IMR-90 (cell line): ENCODE measurements at regions not wholly inside any gene's neighbourhood (a gene's known extent, or its start where the extent isn't known, plus 50 kb on each side); places are given as distances from the start of the nearest gene placed in this dataset.

Experiments used
- ATAC-seq: fragments of 200-7000 bp; cut with Tn5 transposase; 2 replicates; pipeline ENCODE4 v1.9.1; 2020; ENCODE audit warnings: low read depth, mild to moderate bottlenecking, moderate library complexity
- BruUV-seq: library from RNA; stranded (reverse); fragments of 400-500 nt; replicated peaks from 2 replicates; lab custom pipeline; 2021; lab: Mats Ljungman, UMichigan
- CTCF ChIA-PET: fragments of 300-600 bp; formaldehyde crosslinking; extraction: SDS; loops from one replicate; lab custom pipeline; 2021; ENCODE audit warnings: antibody characterized with exemption; lab: Yijun Ruan, JAX
- POLR2A ChIA-PET: fragments of 300-600 bp; sonication (Branson Sonifier 250); formaldehyde crosslinking; loops from one replicate; lab custom pipeline; 2022; ENCODE audit warnings: antibody characterized with exemption; ENCODE audit not compliant: unreplicated experiment; lab: Charles Lee
- DNase-seq: peaks from one replicate; pipeline ENCODE4 v3.0.0; 2013
- H2AFZ ChIP-seq: replicated peaks from 2 replicates; pipeline ENCODE3; 2013; ENCODE audit warnings: low read length, mild to moderate bottlenecking; ENCODE audit not compliant: poor library complexity
- H2AK5ac ChIP-seq: 2 replicates; pipeline ENCODE4 v1.6.1; 2013; ENCODE audit warnings: low read depth, low read length, inconsistent platforms
- H2AK9ac ChIP-seq: replicated peaks from 2 replicates; pipeline ENCODE3; 2013; ENCODE audit warnings: mild to moderate bottlenecking, low read depth, low read length, moderate library complexity; ENCODE audit not compliant: poor library complexity
- H2BK120ac ChIP-seq: 2 replicates; pipeline ENCODE4 v1.6.1; 2013; ENCODE audit warnings: low read depth, low read length, inconsistent platforms
- H2BK15ac ChIP-seq: 3 replicates; pipeline ENCODE4 v1.6.1; 2013; ENCODE audit warnings: low read depth, low read length, inconsistent platforms
- H2BK20ac ChIP-seq: 2 replicates; pipeline ENCODE4 v1.6.1; 2013; ENCODE audit warnings: low read depth, mild to moderate bottlenecking, inconsistent platforms, low read length, moderate library complexity
- H2BK5ac ChIP-seq: 2 replicates; pipeline ENCODE4 v1.6.1; 2013; ENCODE audit warnings: mild to moderate bottlenecking, low read depth, low read length, inconsistent platforms; ENCODE audit not compliant: poor library complexity, severe bottlenecking
- H3K14ac ChIP-seq: replicated peaks from 2 replicates; pipeline ENCODE4 v1.6.1; 2013; ENCODE audit warnings: low read depth, low read length, inconsistent platforms
- H3K18ac ChIP-seq: 2 replicates; pipeline ENCODE4 v1.6.1; 2013; ENCODE audit warnings: low read depth, low read length, control low read depth
- H3K23ac ChIP-seq: 2 replicates; pipeline ENCODE4 v1.6.1; 2013; ENCODE audit warnings: low read depth, low read length, inconsistent platforms
- H3K27ac ChIP-seq: 2 replicates; pipeline ENCODE4 v1.5.1; 2013; ENCODE audit warnings: mild to moderate bottlenecking, control low read depth, low read length; ENCODE audit not compliant: insufficient read depth
- H3K27me3 ChIP-seq: 2 replicates; pipeline ENCODE4 v1.6.1; 2013; ENCODE audit warnings: low read length; ENCODE audit not compliant: control insufficient read depth, insufficient read depth
- H3K36me3 ChIP-seq: 2 replicates; pipeline ENCODE4 v1.6.1; 2013; ENCODE audit warnings: low read length, mixed read lengths; ENCODE audit not compliant: control insufficient read depth, insufficient read depth
- H3K4ac ChIP-seq: 2 replicates; pipeline ENCODE4 v1.6.1; 2013; ENCODE audit warnings: low read depth, low read length, inconsistent platforms
- H3K4me1 ChIP-seq: 2 replicates; pipeline ENCODE4 v1.6.1; 2013; ENCODE audit warnings: low read length, mixed read lengths; ENCODE audit not compliant: control insufficient read depth, insufficient read depth
- H3K4me2 ChIP-seq: 2 replicates; pipeline ENCODE4 v1.6.1; 2013; ENCODE audit warnings: low read depth, mild to moderate bottlenecking, control low read depth, low read length, moderate library complexity
- H3K4me3 ChIP-seq: 2 replicates; pipeline ENCODE4 v1.5.1; 2013; ENCODE audit warnings: low read depth, mild to moderate bottlenecking, control low read depth, low read length, moderate library complexity; ENCODE audit not compliant: insufficient read depth
- H3K56ac ChIP-seq: 2 replicates; pipeline ENCODE4 v1.6.1; 2013; ENCODE audit warnings: low read length, inconsistent platforms; ENCODE audit not compliant: insufficient read depth; ENCODE audit errors: extremely low read depth
- H3K79me1 ChIP-seq, 2 experiments: 2 replicates each; pipeline ENCODE4 v1.6.1; 2013; ENCODE audit warnings: low read length in 2 of 2, inconsistent platforms in 1 of 2, low read depth in 1 of 2
- H3K9ac ChIP-seq: 2 replicates; pipeline ENCODE4 v1.6.1; 2013; ENCODE audit warnings: low read depth, low read length, control low read depth
- H3K9me1 ChIP-seq: 2 replicates; pipeline ENCODE4 v1.6.1; 2013; ENCODE audit warnings: low read length, inconsistent platforms; ENCODE audit not compliant: insufficient read depth
- H3K9me3 ChIP-seq: 2 replicates; pipeline ENCODE4 v1.6.1; 2013; ENCODE audit warnings: low read length; ENCODE audit not compliant: control insufficient read depth, insufficient read depth
- H4K20me1 ChIP-seq: 2 replicates; pipeline ENCODE4 v1.6.1; 2013; ENCODE audit warnings: low read length, inconsistent platforms; ENCODE audit not compliant: insufficient read depth
- H4K5ac ChIP-seq: 2 replicates; pipeline ENCODE4 v1.6.1; 2013; ENCODE audit warnings: mild to moderate bottlenecking, low read depth, low read length, control low read depth
- H4K8ac ChIP-seq, 2 experiments: 2 replicates each; pipeline ENCODE4 v1.6.1; 2013; ENCODE audit warnings: low read depth in 2 of 2, low read length in 2 of 2, control low read depth in 1 of 2, inconsistent platforms in 1 of 2
- H4K91ac ChIP-seq: 2 replicates; pipeline ENCODE4 v1.6.1; 2013; ENCODE audit warnings: low read depth, low read length, inconsistent platforms; ENCODE audit not compliant: insufficient read depth
- CEBPB ChIP-seq: IDR thresholded peaks from 2 replicates; pipeline ENCODE4 v1.6.1; 2012; ENCODE audit warnings: low read depth, low read length, improper control_type of control experiment
- CHD1 ChIP-seq: IDR thresholded peaks from 2 replicates; pipeline ENCODE4 v1.6.1; 2012; ENCODE audit warnings: low read depth, low read length, improper control_type of control experiment
- ELK1 ChIP-seq: fragments of 150-350 bp; IDR thresholded peaks from 2 replicates; pipeline ENCODE4 v1.6.1; 2016; ENCODE audit warnings: low read depth, mild to moderate bottlenecking, low read length, moderate library complexity, borderline replicate concordance
- NFE2L2 ChIP-seq: fragments of 150-350 bp; IDR thresholded peaks from 2 replicates; pipeline ENCODE4 v1.6.1; 2016; ENCODE audit warnings: low read depth, mild to moderate bottlenecking, low read length
- RCOR1 ChIP-seq: IDR thresholded peaks from 2 replicates; pipeline ENCODE4 v1.6.1; 2012; ENCODE audit warnings: mild to moderate bottlenecking, low read length, improper control_type of control experiment; ENCODE audit not compliant: insufficient replicate concordance
- WGBS, 2 experiments: methylation state at CpG; one replicate each; pipeline versions ENCODE4 v1.1.5 to v1.1.7; 2013; ENCODE audit warnings: missing lambda C conversion rate in 2 of 2; ENCODE audit not compliant: insufficient read length in 1 of 2; ENCODE audit errors: extremely low coverage in 2 of 2; 5-methylcytosine and 5-hydroxymethylcytosine counted together
- dilution Hi-C: fragments of 300-500 bp; cut with HindIII; formaldehyde crosslinking; loops from one replicate; pipeline ENCODE4 v1.14.3; 2018; ENCODE audit warnings: low sequenced_read_pairs; ENCODE audit not compliant: unreplicated experiment
- in situ Hi-C: fragments of 300-500 bp; cut with MboI; formaldehyde crosslinking; loops from 3 replicates; pipeline ENCODE4 v1.14.3; 2019; ENCODE audit warnings: low sequenced_read_pairs, inconsistent platforms, mixed read lengths
- intact Hi-C: fragments of 100-400 bp; cut with micrococcal nuclease; formaldehyde crosslinking; loops from 2 replicates; pipeline ENCODE4 v1.10.0; 2022

- Histone ChIP-seq H3K4me1 (peaks cover 8% of the 10 kb centered on the region), H4K91ac (peak overlapping the region; percentile 69), H2AFZ (no peak overlapping the region), H3K23ac (peak overlapping the region; percentile 39), H2BK15ac (peak overlapping the region; percentile 56; the same call in 1 of the 3 replicates), H3K56ac (no peak overlapping the region; the same call in 1 of the 2 replicates), H3K9ac (no peak overlapping the region), H3K4me2 (peak overlapping the region; percentile 68; the same call in 1 of the 2 replicates), H3K79me1 (no peaks in the 10 kb centered on the region), H3K18ac (peak overlapping the region; percentile 78), H2AK9ac (no peak overlapping the region), H2BK120ac (peak overlapping the region; percentile 82), H4K8ac (peak overlapping the region in 1 of 2 experiments; percentile 59; a peak in 2 of 4 replicates), H3K27ac (no peak overlapping the region), H3K27me3 (no peaks in the 10 kb centered on the region), H2AK5ac (peak overlapping the region; percentile 26; the same call in 1 of the 2 replicates), H3K36me3 (no peaks in the 10 kb centered on the region), H4K5ac (peak overlapping the region; percentile 82; the same call in 1 of the 2 replicates), H3K4ac (peak overlapping the region; percentile 80; the same call in 1 of the 2 replicates), H2BK20ac (peak overlapping the region; percentile 92), H3K9me3 (peaks cover 5% of the 10 kb centered on the region), H3K14ac (peak overlapping the region; percentile 89), H3K9me1 (peaks cover 5% of the 10 kb centered on the region), H2BK5ac (peak overlapping the region; percentile 75), H4K20me1 (no peaks in the 10 kb centered on the region), H3K4me3 (no peak overlapping the region)
- intact Hi-C loops = loop anchor here (5.0 kb wide), 1 partner anchor 723 kb away; the partner anchor contains the start of gene TBX3
- DNase-seq (no peak), ATAC-seq (no peak)
- dilution Hi-C loops = no loop called here
- CTCF ChIA-PET = interaction anchor here (0.7 kb wide), 1 partner anchor 50 kb away, joined by 3 read pairs; no protein-coding TSS in a partner anchor
- in situ Hi-C loops = no loop called here
- no CpG with 5 or more reads among the region's 4 CpGs for WGBS, 2 experiments
- POLR2A ChIA-PET = no interaction called here
- TF ChIP-seq NFE2L2 = no peak
- no peak for TF ChIP-seq CEBPB
- no peak for TF ChIP-seq ELK1
- peak; percentile 16 for TF ChIP-seq RCOR1
- no peak for TF ChIP-seq CHD1
- BruUV-seq = no TSS peak
Observed at GRCh38 chr12:115405471-115405860, 721.5 kb upstream of the TBX3 start.
